ENCODE measurements at regions not wholly inside any gene's neighbourhood (a gene's known extent, or its start where the extent isn't known, plus 50 kb on each side); places are given as distances from the start of the nearest gene placed in this dataset.

DNA sequence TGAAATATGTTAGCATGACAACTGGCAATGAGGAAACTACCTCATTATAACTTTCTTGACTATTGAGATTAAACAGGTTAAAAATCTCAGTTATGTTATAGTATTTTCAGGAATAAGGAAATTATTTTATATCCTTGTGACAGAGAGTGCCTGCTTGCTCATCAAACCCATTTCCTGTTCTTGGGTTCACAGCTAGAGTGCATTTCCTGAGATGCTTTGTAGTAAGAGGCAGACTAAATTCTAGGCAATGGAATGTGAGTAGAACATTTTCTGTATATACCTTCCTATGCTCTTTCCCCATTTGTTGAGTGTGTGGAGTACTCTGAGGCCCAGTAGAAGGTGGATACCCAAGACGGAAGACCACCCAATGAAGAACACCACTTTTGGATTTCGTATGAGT, 96.9 kb upstream of the CASK start:
- no peaks in the 10 kb centered on the region for H3K36me3 ChIP-seq (ENCODE audit: low read depth, low read length)
- intact Hi-C loops (cut with micrococcal nuclease), result no loop called here
- no peaks in the 10 kb centered on the region for H3K27me3 ChIP-seq (ENCODE audit: low read length)
- no peak overlapping the region for H3K4me2 ChIP-seq (ENCODE audit: low read length)
- POLR2A ChIA-PET (ENCODE audit: unreplicated experiment), result no interaction called here
- no peaks in the 10 kb centered on the region for H3K9me3 ChIP-seq (ENCODE audit: low read length)
- no TSS peak for BruUV-seq (replicated peaks)
- TF ChIP-seq EZH2phosphoT487 (IDR thresholded peaks at IDR 0.05; ENCODE audit: borderline replicate concordance, low read length), result no peak
- TF ChIP-seq, protein P1, sequence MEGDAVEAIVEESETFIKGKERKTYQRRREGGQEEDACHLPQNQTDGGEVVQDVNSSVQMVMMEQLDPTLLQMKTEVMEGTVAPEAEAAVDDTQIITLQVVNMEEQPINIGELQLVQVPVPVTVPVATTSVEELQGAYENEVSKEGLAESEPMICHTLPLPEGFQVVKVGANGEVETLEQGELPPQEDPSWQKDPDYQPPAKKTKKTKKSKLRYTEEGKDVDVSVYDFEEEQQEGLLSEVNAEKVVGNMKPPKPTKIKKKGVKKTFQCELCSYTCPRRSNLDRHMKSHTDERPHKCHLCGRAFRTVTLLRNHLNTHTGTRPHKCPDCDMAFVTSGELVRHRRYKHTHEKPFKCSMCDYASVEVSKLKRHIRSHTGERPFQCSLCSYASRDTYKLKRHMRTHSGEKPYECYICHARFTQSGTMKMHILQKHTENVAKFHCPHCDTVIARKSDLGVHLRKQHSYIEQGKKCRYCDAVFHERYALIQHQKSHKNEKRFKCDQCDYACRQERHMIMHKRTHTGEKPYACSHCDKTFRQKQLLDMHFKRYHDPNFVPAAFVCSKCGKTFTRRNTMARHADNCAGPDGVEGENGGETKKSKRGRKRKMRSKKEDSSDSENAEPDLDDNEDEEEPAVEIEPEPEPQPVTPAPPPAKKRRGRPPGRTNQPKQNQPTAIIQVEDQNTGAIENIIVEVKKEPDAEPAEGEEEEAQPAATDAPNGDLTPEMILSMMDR (conservative IDR thresholded peaks at IDR 0.05; ENCODE audit: low read depth, low read length), result no peak
- no peak for TF ChIP-seq EZH2 (IDR thresholded peaks at IDR 0.05; ENCODE audit: low read length, unreplicated experiment)
- H2AFZ ChIP-seq (ENCODE audit: low read length), result no peak overlapping the region
- no peaks in the 10 kb centered on the region for H3K79me2 ChIP-seq (ENCODE audit: low read length)
- H3K27ac ChIP-seq (ENCODE audit: low read length), result no peak overlapping the region
- H4K20me1 ChIP-seq (ENCODE audit: low read length), result no peaks in the 10 kb centered on the region
- no peak for DNase-seq
- CTCF ChIA-PET, result no interaction called here
- H3K9me2 ChIP-seq (replicated peaks; ENCODE audit: low read length), result no peaks in the 10 kb centered on the region
- no peak overlapping the region for H3K4me3 ChIP-seq (ENCODE audit: low read length)
- no peak for ATAC-seq
- peaks cover 3% of the 10 kb centered on the region; the same call in 1 of the 2 replicates for H3K4me1 ChIP-seq (ENCODE audit: insufficient read depth, low read length)
- H3K9ac ChIP-seq (ENCODE audit: low read length), result no peak overlapping the region
- no peaks in the 10 kb centered on the region for H3F3A ChIP-seq (ENCODE audit: low read length, unreplicated experiment)

DNA sequence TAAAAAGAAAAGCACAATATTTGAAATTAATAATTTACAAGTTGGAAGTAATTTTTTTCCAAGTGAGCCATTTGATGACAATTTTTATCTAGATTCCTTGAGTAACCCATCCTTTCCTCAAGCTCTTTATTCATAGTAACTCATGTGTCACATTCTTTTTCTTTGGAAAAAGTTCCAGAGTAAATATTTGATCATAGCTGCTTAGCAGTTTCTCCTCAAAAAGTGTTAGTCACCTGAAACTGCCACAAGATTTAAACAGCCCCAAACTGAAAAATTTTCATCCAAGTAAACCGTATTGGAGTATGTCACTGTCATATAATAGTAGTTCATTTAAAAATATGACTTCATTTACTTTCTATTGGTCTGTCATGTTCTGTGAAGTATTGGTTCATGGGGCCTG, 94.6 kb upstream of the CASK start:
- H4K20me1 ChIP-seq (ENCODE audit: low read length), result no peaks in the 10 kb centered on the region
- POLR2A ChIA-PET (ENCODE audit: unreplicated experiment), result no interaction called here
- BruUV-seq (replicated peaks), result no TSS peak
- H3K79me2 ChIP-seq (ENCODE audit: low read length), result no peaks in the 10 kb centered on the region
- CTCF ChIA-PET, result no interaction called here
- H3K9me2 ChIP-seq (replicated peaks; ENCODE audit: low read length), result no peaks in the 10 kb centered on the region
- H3K27ac ChIP-seq (ENCODE audit: low read length), result no peak overlapping the region
- no peak overlapping the region for H3K9ac ChIP-seq (ENCODE audit: low read length)
- H3K27me3 ChIP-seq (ENCODE audit: low read length), result no peaks in the 10 kb centered on the region
- H3K36me3 ChIP-seq (ENCODE audit: low read depth, low read length), result no peaks in the 10 kb centered on the region
- H3K4me3 ChIP-seq (ENCODE audit: low read length), result no peak overlapping the region
- ATAC-seq (no peak), DNase-seq (peak; percentile 61)
- H2AFZ ChIP-seq (ENCODE audit: low read length), result no peak overlapping the region
- H3F3A ChIP-seq (ENCODE audit: low read length, unreplicated experiment), result no peaks in the 10 kb centered on the region
- no peaks in the 10 kb centered on the region for H3K9me3 ChIP-seq (ENCODE audit: low read length)
- peaks cover 3% of the 10 kb centered on the region; the same call in 1 of the 2 replicates for H3K4me1 ChIP-seq (ENCODE audit: insufficient read depth, low read length)
- no peak overlapping the region for H3K4me2 ChIP-seq (ENCODE audit: low read length)
- TF ChIP-seq EZH2phosphoT487 (IDR thresholded peaks at IDR 0.05; ENCODE audit: borderline replicate concordance, low read length) (no peak), EZH2 (IDR thresholded peaks at IDR 0.05; ENCODE audit: low read length, unreplicated experiment) (no peak)
- TF ChIP-seq, protein P1 (conservative IDR thresholded peaks at IDR 0.05; ENCODE audit: low read depth, low read length), result no peak
- intact Hi-C loops (cut with micrococcal nuclease), result no loop called here

DNA sequence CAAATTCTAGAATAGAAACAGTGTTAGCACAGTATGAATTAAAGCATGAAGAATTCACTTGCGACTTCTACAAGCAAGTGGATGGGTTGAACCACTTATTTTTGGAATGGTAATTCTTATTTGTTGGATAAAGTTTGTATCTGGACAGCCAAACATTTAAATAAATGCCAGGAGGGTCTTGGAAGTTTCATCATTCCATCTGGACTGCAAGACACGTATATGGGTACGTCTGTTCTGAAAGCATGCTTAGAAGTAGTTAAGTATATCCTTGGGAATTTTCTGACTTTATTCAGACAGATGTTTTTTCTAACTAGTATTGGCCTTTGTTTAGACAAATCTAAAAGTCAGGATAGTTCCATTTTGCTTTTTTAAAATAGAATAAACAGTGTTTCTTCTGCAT, 77.5 kb upstream of the CASK start:
- ATAC-seq (no peak), DNase-seq (no peak)
- ChIA-PET POLR2A (ENCODE audit: unreplicated experiment) (no interaction called here), CTCF (no interaction called here)
- Histone ChIP-seq H3K79me2 (ENCODE audit: low read length) (no peaks in the 10 kb centered on the region), H3K4me2 (ENCODE audit: low read length) (no peak overlapping the region), H3K27me3 (ENCODE audit: low read length) (no peaks in the 10 kb centered on the region), H3K4me1 (ENCODE audit: insufficient read depth, low read length) (no peaks in the 10 kb centered on the region), H3K9me2 (replicated peaks; ENCODE audit: low read length) (no peaks in the 10 kb centered on the region), H3K27ac (ENCODE audit: low read length) (no peak overlapping the region), H3K9ac (ENCODE audit: low read length) (no peak overlapping the region), H3K9me3 (ENCODE audit: low read length) (no peaks in the 10 kb centered on the region), H4K20me1 (ENCODE audit: low read length) (no peaks in the 10 kb centered on the region), H3F3A (ENCODE audit: low read length, unreplicated experiment) (no peaks in the 10 kb centered on the region), H3K36me3 (ENCODE audit: low read depth, low read length) (no peaks in the 10 kb centered on the region), H3K4me3 (ENCODE audit: low read length) (no peak overlapping the region), H2AFZ (ENCODE audit: low read length) (no peak overlapping the region)
- BruUV-seq (replicated peaks), result no TSS peak
- intact Hi-C loops (cut with micrococcal nuclease), result no loop called here
- TF ChIP-seq EZH2 (IDR thresholded peaks at IDR 0.05; ENCODE audit: low read length, unreplicated experiment), result no peak
- TF ChIP-seq, protein P1 (conservative IDR thresholded peaks at IDR 0.05; ENCODE audit: low read depth, low read length), result no peak
- TF ChIP-seq EZH2phosphoT487 (IDR thresholded peaks at IDR 0.05; ENCODE audit: borderline replicate concordance, low read length), result no peak

Data from PC-3 (cell line).